ENCODE measurements at regions not wholly inside any gene's neighbourhood (a gene's known extent, or its start where the extent isn't known, plus 50 kb on each side); places are given as distances from the start of the nearest gene placed in this dataset.
"Not testable (repeated sequence)": the region's sequence is repeated elsewhere in the genome, so short reads cannot be mapped to it uniquely, and the experiment has no call there.

- DNase-seq (ENCODE audit: low read depth in 2 of 2) = no peak
Observed at GRCh38 chr21:18550361-18550760, 146.8 kb upstream of the TMPRSS15 start.

- DNase-seq (ENCODE audit: low read depth in 2 of 2) = no peak
Observed at GRCh38 chr21:18553786-18554185, 150.2 kb upstream of the TMPRSS15 start.

GRCh38 chr21:18567770-18568169 is 164.2 kb upstream of the TMPRSS15 start:
- DNase-seq (ENCODE audit: low read depth in 2 of 2) = not testable (repeated sequence)

- DNase-seq (ENCODE audit: low read depth in 2 of 2) = no peak
Observed at GRCh38 chr21:18588001-18588662, 184.5 kb upstream of the TMPRSS15 start.

GRCh38 chr21:18601146-18601545 is 197.6 kb upstream of the TMPRSS15 start:
- no peak for DNase-seq (ENCODE audit: low read depth in 2 of 2)

GRCh38 chr21:18602711-18603110 is 199.1 kb upstream of the TMPRSS15 start:
- DNase-seq (ENCODE audit: low read depth in 2 of 2) = no peak

GRCh38 chr21:18603261-18603660 is 199.7 kb upstream of the TMPRSS15 start:
- no peak for DNase-seq (ENCODE audit: low read depth in 2 of 2)

GRCh38 chr21:18603980-18604379 is 200.4 kb upstream of the TMPRSS15 start:
- DNase-seq (ENCODE audit: low read depth in 2 of 2) = no peak

- DNase-seq (ENCODE audit: low read depth in 2 of 2) = no peak
Observed at GRCh38 chr21:18608226-18608625, 204.6 kb upstream of the TMPRSS15 start.

- DNase-seq (ENCODE audit: low read depth in 2 of 2) = no peak
Observed at GRCh38 chr21:18614303-18614702, 210.7 kb upstream of the TMPRSS15 start.

- DNase-seq (ENCODE audit: low read depth in 2 of 2) = no peak
Observed at GRCh38 chr21:18617291-18617690, 213.7 kb upstream of the TMPRSS15 start.

- DNase-seq (ENCODE audit: low read depth in 2 of 2) = no peak
Observed at GRCh38 chr21:18620436-18620835, 216.9 kb upstream of the TMPRSS15 start.

GRCh38 chr21:18622383-18622782 is 218.8 kb upstream of the TMPRSS15 start:
- DNase-seq (ENCODE audit: low read depth in 2 of 2) = no peak

GRCh38 chr21:18630446-18630845 is 226.9 kb upstream of the TMPRSS15 start:
- no peak for DNase-seq (ENCODE audit: low read depth in 2 of 2)

- no peak for DNase-seq (ENCODE audit: low read depth in 2 of 2)
Observed at GRCh38 chr21:18636897-18637296, 233.3 kb upstream of the TMPRSS15 start.

- DNase-seq (ENCODE audit: low read depth in 2 of 2) = no peak
Observed at GRCh38 chr21:18646116-18646515, 242.5 kb upstream of the TMPRSS15 start.

GRCh38 chr21:18655931-18656330 is 252.3 kb upstream of the TMPRSS15 start:
- no peak for DNase-seq (ENCODE audit: low read depth in 2 of 2)

- DNase-seq (ENCODE audit: low read depth in 2 of 2) = no peak
Observed at GRCh38 chr21:18661842-18662241, 258.3 kb upstream of the TMPRSS15 start.

GRCh38 chr21:18663663-18664062 is 260.1 kb upstream of the TMPRSS15 start:
- no peak for DNase-seq (ENCODE audit: low read depth in 2 of 2)

- no peak for DNase-seq (ENCODE audit: low read depth in 2 of 2)
Observed at GRCh38 chr21:18666725-18667124, 263.1 kb upstream of the TMPRSS15 start.

- DNase-seq (ENCODE audit: low read depth in 2 of 2) = no peak
Observed at GRCh38 chr21:18673789-18674188, 270.2 kb upstream of the TMPRSS15 start.

GRCh38 chr21:18677632-18678031 is 274.0 kb upstream of the TMPRSS15 start:
- DNase-seq (ENCODE audit: low read depth in 2 of 2) = no peak

- DNase-seq (ENCODE audit: low read depth in 2 of 2) = no peak
Observed at GRCh38 chr21:18705971-18706370, 302.4 kb upstream of the TMPRSS15 start.

- no peak for DNase-seq (ENCODE audit: low read depth in 2 of 2)
Observed at GRCh38 chr21:18711662-18712061, 308.1 kb upstream of the TMPRSS15 start.

Measured in stimulated activated CD8-positive, alpha-beta memory T cell treated with anti-CD3 and anti-CD28 coated beads, Interleukin-7, amount 100 ng/mL, for 4 hours (primary cell).